HEK293 (cell line): ENCODE measurements at regions not wholly inside any gene's neighbourhood (a gene's known extent, or its start where the extent isn't known, plus 50 kb on each side); places are given as distances from the start of the nearest gene placed in this dataset.

ENCODE experiments used
- SETDB1 ChIP-seq: IDR thresholded peaks from one replicate; pipeline ENCODE4 v1.6.1; 2017; ENCODE audit warnings: mild to moderate bottlenecking, low read length, moderate library complexity, mixed read lengths; ENCODE audit not compliant: insufficient read length
- YY1 ChIP-seq: fragments of 450-650 bp; formaldehyde crosslinking; IDR thresholded peaks from 2 replicates; pipeline ENCODE4 v1.5.1; 2018; ENCODE audit warnings: missing biosample characterization, missing genetic modification characterization
- ZNF335 ChIP-seq: fragments of 450-650 bp; formaldehyde crosslinking; conservative IDR thresholded peaks from 2 replicates; pipeline ENCODE4 v1.5.1; 2016; ENCODE audit warnings: missing biosample characterization, missing genetic modification characterization
- ZNF549 ChIP-seq: fragments of 450-650 bp; IDR thresholded peaks from 2 replicates; pipeline ENCODE4 v1.5.1; 2018; ENCODE audit warnings: missing biosample characterization, missing genetic modification characterization, mild to moderate bottlenecking, inconsistent platforms, moderate library complexity
- ZNF600 ChIP-seq: fragments of 450-650 bp; formaldehyde crosslinking; IDR thresholded peaks from 2 replicates; pipeline ENCODE4 v1.5.1; 2016; ENCODE audit warnings: missing biosample characterization, missing genetic modification characterization
- ZNF626 ChIP-seq: fragments of 450-650 bp; sonication (Bioruptor Pico); formaldehyde crosslinking; IDR thresholded peaks from 2 replicates; pipeline ENCODE4 v1.5.1; 2018; ENCODE audit warnings: missing biosample characterization, missing genetic modification characterization, inconsistent platforms
- ZNF660 ChIP-seq: fragments of 450-650 bp; IDR thresholded peaks from 2 replicates; pipeline ENCODE4 v1.5.1; 2018; ENCODE audit warnings: missing biosample characterization, mild to moderate bottlenecking, missing genetic modification characterization
- ZNF777 ChIP-seq: fragments of 450-650 bp; formaldehyde crosslinking; IDR thresholded peaks from 2 replicates; pipeline ENCODE4 v1.5.1; 2017; ENCODE audit warnings: missing biosample characterization, missing genetic modification characterization, borderline replicate concordance
- TF ChIP-seq, protein P1 (sequence below): fragments of 450-650 bp; formaldehyde crosslinking; IDR thresholded peaks from 2 replicates; pipeline ENCODE4 v1.5.1; 2016; ENCODE audit warnings: missing biosample characterization, missing genetic modification characterization
- TF ChIP-seq, protein P2 (sequence below): fragments of 450-650 bp; formaldehyde crosslinking; IDR thresholded peaks from 2 replicates; pipeline ENCODE4 v1.5.1; 2016; ENCODE audit warnings: missing biosample characterization, missing genetic modification characterization, low read depth
- TF ChIP-seq, protein P3 (sequence below): sonication (generic); formaldehyde crosslinking; IDR thresholded peaks from 2 replicates; pipeline ENCODE4 v1.8.1; 2022; ENCODE audit warnings: mild to moderate bottlenecking, moderate library complexity, missing genetic modification reagents
- TF ChIP-seq, protein P4 (sequence below): fragments of 450-650 bp; formaldehyde crosslinking; IDR thresholded peaks from 2 replicates; pipeline ENCODE4 v1.5.1; 2016; ENCODE audit warnings: missing biosample characterization, missing genetic modification characterization

DNA sequence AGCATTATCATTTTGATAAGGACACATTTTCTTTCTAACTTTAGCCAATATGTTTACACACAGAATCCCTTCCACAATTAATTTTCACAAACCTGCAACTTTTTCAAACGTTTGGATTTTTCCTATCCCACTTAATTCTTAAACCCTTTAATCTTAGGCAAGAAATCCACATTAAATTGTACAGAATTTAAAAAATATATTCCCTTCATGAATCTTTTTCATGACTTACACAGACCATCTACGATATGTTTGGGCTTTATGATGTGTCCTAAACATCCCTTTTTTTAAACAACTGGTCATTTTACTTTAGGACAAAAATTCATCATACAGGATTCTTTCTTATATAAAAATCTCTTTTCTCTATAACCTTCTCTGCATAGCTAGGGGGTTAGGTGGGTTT is 241.5 kb upstream of the CNTNAP4 start:
- TF ChIP-seq ZNF335 (tag by site-specific recombination) (no peak), SETDB1 (peak; percentile 96), ZNF660 (no peak), ZNF549 (tag by site-specific recombination) (0 out of 2 replicates have a peak, but pooled peaks have one; percentile 19), ZNF777 (tag by site-specific recombination) (no peak), ZNF626 (tag by site-specific recombination) (no peak), YY1 (tag by site-specific recombination) (no peak), ZNF600 (tag by site-specific recombination) (no peak)
- TF ChIP-seq, protein P1, sequence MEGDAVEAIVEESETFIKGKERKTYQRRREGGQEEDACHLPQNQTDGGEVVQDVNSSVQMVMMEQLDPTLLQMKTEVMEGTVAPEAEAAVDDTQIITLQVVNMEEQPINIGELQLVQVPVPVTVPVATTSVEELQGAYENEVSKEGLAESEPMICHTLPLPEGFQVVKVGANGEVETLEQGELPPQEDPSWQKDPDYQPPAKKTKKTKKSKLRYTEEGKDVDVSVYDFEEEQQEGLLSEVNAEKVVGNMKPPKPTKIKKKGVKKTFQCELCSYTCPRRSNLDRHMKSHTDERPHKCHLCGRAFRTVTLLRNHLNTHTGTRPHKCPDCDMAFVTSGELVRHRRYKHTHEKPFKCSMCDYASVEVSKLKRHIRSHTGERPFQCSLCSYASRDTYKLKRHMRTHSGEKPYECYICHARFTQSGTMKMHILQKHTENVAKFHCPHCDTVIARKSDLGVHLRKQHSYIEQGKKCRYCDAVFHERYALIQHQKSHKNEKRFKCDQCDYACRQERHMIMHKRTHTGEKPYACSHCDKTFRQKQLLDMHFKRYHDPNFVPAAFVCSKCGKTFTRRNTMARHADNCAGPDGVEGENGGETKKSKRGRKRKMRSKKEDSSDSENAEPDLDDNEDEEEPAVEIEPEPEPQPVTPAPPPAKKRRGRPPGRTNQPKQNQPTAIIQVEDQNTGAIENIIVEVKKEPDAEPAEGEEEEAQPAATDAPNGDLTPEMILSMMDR (tag by site-specific recombination) = no peak
- TF ChIP-seq, protein P2, sequence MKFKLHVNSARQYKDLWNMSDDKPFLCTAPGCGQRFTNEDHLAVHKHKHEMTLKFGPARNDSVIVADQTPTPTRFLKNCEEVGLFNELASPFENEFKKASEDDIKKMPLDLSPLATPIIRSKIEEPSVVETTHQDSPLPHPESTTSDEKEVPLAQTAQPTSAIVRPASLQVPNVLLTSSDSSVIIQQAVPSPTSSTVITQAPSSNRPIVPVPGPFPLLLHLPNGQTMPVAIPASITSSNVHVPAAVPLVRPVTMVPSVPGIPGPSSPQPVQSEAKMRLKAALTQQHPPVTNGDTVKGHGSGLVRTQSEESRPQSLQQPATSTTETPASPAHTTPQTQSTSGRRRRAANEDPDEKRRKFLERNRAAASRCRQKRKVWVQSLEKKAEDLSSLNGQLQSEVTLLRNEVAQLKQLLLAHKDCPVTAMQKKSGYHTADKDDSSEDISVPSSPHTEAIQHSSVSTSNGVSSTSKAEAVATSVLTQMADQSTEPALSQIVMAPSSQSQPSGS (tag by site-specific recombination) = no peak
- TF ChIP-seq, protein P3, sequence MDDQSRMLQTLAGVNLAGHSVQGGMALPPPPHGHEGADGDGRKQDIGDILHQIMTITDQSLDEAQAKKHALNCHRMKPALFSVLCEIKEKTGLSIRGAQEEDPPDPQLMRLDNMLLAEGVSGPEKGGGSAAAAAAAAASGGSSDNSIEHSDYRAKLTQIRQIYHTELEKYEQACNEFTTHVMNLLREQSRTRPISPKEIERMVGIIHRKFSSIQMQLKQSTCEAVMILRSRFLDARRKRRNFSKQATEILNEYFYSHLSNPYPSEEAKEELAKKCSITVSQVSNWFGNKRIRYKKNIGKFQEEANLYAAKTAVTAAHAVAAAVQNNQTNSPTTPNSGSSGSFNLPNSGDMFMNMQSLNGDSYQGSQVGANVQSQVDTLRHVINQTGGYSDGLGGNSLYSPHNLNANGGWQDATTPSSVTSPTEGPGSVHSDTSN (CRISPR knock-in tag) = no peak
- TF ChIP-seq, protein P4, sequence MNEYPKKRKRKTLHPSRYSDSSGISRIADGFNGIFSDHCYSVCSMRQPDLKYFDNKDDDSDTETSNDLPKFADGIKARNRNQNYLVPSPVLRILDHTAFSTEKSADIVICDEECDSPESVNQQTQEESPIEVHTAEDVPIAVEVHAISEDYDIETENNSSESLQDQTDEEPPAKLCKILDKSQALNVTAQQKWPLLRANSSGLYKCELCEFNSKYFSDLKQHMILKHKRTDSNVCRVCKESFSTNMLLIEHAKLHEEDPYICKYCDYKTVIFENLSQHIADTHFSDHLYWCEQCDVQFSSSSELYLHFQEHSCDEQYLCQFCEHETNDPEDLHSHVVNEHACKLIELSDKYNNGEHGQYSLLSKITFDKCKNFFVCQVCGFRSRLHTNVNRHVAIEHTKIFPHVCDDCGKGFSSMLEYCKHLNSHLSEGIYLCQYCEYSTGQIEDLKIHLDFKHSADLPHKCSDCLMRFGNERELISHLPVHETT = no peak
